GM18861 (cell line): ENCODE measurements at regions not wholly inside any gene's neighbourhood (a gene's known extent, or its start where the extent isn't known, plus 50 kb on each side); places are given as distances from the start of the nearest gene placed in this dataset.

ENCODE experiments used
- ATAC-seq: cut with Tn5 transposase; IDR thresholded peaks from one replicate; pipeline ENCODE4 v1.9.1; 2021; ENCODE audit not compliant: unreplicated experiment

- no peak for ATAC-seq
These were observed 636.7 kb downstream of the TBC1D22A start for GRCh38 chr22:47398921-47399790.

GRCh38 chr22:47398491-47398890 lies 636.0 kb downstream of the TBC1D22A start:
- no peak for ATAC-seq

- ATAC-seq, result no peak
These were observed 635.2 kb downstream of the TBC1D22A start for GRCh38 chr22:47397673-47398072.

GRCh38 chr22:47396515-47396914 lies 634.1 kb downstream of the TBC1D22A start:
- no peak for ATAC-seq

- no peak for ATAC-seq
These were observed 633.7 kb downstream of the TBC1D22A start for GRCh38 chr22:47396105-47396504.

- ATAC-seq, result no peak
These were observed 633.0 kb downstream of the TBC1D22A start for GRCh38 chr22:47395481-47395880.

GRCh38 chr22:47394504-47395440 lies 632.3 kb downstream of the TBC1D22A start:
- ATAC-seq, result no peak

- ATAC-seq, result no peak
These were observed 630.7 kb downstream of the TBC1D22A start for GRCh38 chr22:47393191-47393590.

- ATAC-seq, result no peak
These were observed 630.3 kb downstream of the TBC1D22A start for GRCh38 chr22:47392729-47393128.

GRCh38 chr22:47392054-47392347 lies 629.6 kb downstream of the TBC1D22A start:
- no peak for ATAC-seq

GRCh38 chr22:47391169-47392053 lies 629.0 kb downstream of the TBC1D22A start:
- ATAC-seq, result no peak

- ATAC-seq, result no peak
These were observed 627.8 kb downstream of the TBC1D22A start for GRCh38 chr22:47390026-47390970.

- ATAC-seq, result no peak
These were observed 626.8 kb downstream of the TBC1D22A start for GRCh38 chr22:47389201-47389600.

GRCh38 chr22:47388778-47389177 lies 626.3 kb downstream of the TBC1D22A start:
- no peak for ATAC-seq

- no peak for ATAC-seq
These were observed 625.9 kb downstream of the TBC1D22A start for GRCh38 chr22:47388331-47388730.

GRCh38 chr22:47386812-47387510 lies 624.5 kb downstream of the TBC1D22A start:
- ATAC-seq, result no peak

GRCh38 chr22:47384977-47385376 lies 622.5 kb downstream of the TBC1D22A start:
- no peak for ATAC-seq

GRCh38 chr22:47382164-47382890 lies 619.9 kb downstream of the TBC1D22A start:
- ATAC-seq, result no peak

GRCh38 chr22:47381240-47381639 lies 618.8 kb downstream of the TBC1D22A start:
- ATAC-seq, result no peak
